ENCODE measurements at regions not wholly inside any gene's neighbourhood (a gene's known extent, or its start where the extent isn't known, plus 50 kb on each side); places are given as distances from the start of the nearest gene placed in this dataset.

- TF ChIP-seq CTCF (conservative IDR thresholded peaks at IDR 0.05; ENCODE audit: low read depth, low read length) (no peak), POLR2A (IDR thresholded peaks at IDR 0.05; ENCODE audit: low read depth, low read length) (no peak), RFX5 (IDR thresholded peaks at IDR 0.05; ENCODE audit: low read depth, low read length) (no peak), RAD21 (IDR thresholded peaks at IDR 0.05; ENCODE audit: low read length) (no peak), USF2 (IDR thresholded peaks at IDR 0.05; ENCODE audit: low read depth, low read length) (no peak), BHLHE40 (IDR thresholded peaks at IDR 0.05; ENCODE audit: low read depth, low read length) (no peak), FOS (IDR thresholded peaks at IDR 0.05; ENCODE audit: low read depth, low read length) (no peak)
These were observed 359.1 kb downstream of the ANKRD7 start for GRCh38 chr7:118583641-118584040.

Measured in IMR-90 (cell line).